ENCODE measurements at regions not wholly inside any gene's neighbourhood (a gene's known extent, or its start where the extent isn't known, plus 50 kb on each side); places are given as distances from the start of the nearest gene placed in this dataset.

- no peak overlapping the region for H3K4me3 Mint-ChIP-seq
- CTCF ChIA-PET, result no interaction called here
Observed at GRCh38 chr5:104361932-104362331, 799.3 kb upstream of the NUDT12 start.

DNA sequence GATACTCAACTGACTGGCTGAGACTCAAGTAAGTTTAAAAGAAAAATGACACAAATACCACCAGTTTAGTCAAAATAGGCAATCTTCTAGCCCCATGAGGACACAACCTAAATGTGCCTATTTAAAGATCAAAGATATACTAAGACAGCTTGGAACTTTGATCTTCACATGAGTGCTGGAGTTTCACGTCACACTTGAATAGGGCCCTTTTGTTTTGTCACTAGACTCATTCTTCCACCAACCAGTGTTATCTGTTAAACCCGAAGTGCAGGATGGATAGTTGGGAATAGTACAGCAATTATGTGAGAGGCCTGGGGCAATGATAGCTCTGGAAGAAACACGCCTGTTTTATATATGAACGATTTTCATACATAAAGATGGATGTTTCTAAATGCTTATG, 792.8 kb upstream of the NUDT12 start:
- no peak overlapping the region for H3K4me3 ChIP-seq (ENCODE audit: control extremely low read depth in 1 of 5, extremely low read depth in 1 of 5, insufficient read depth in 1 of 5, low read depth in 2 of 5, low read length in 4 of 5)
- no peaks in the 10 kb centered on the region for H3K4me1 ChIP-seq (ENCODE audit: control insufficient read depth in 2 of 2, insufficient read depth in 2 of 2, low read length in 2 of 2)
- intact Hi-C loops (cut with micrococcal nuclease), result no loop called here
- no peak overlapping the region for H3K27ac ChIP-seq (ENCODE audit: low read length in 2 of 2)
- H2AFZ ChIP-seq (ENCODE audit: insufficient read depth, low read depth, low read length, poor library complexity, severe bottlenecking), result no peak overlapping the region
- WGBS (ENCODE audit: insufficient coverage), result no CpG with 5 or more reads among the region's 4 CpGs
- no peak overlapping the region for H3K27ac Mint-ChIP-seq
- H3K4me2 ChIP-seq (replicated peaks; ENCODE audit: low read depth, low read length, poor library complexity, severe bottlenecking), result no peak overlapping the region
- no peak overlapping the region for H3K4me3 Mint-ChIP-seq
- no peaks in the 10 kb centered on the region for H3K9me3 Mint-ChIP-seq (ENCODE audit: insufficient read depth)
- no peak for ATAC-seq (ENCODE audit: low read depth)
- no peak for TF ChIP-seq EZH2 (IDR thresholded peaks at IDR 0.05; ENCODE audit: borderline replicate concordance, insufficient read depth, low read depth, low read length, poor library complexity, severe bottlenecking)
- no peak for TF ChIP-seq CTCF (IDR thresholded peaks at IDR 0.05)
- ChIA-PET CTCF (no interaction called here), POLR2A (no interaction called here)
- no peaks in the 10 kb centered on the region for H3K27me3 ChIP-seq (replicated peaks in 1 of 4; ENCODE audit: control extremely low read depth in 1 of 4, control insufficient read depth in 3 of 4, insufficient read depth in 4 of 4, low read length in 3 of 4)
- no peaks in the 10 kb centered on the region for H3K9me3 ChIP-seq (ENCODE audit: control extremely low read depth in 1 of 3, control insufficient read depth in 2 of 3, insufficient read depth in 1 of 3, low read length in 2 of 3)
- H4K20me1 ChIP-seq (ENCODE audit: control insufficient read depth, insufficient read depth, low read length, poor library complexity, severe bottlenecking), result no peaks in the 10 kb centered on the region
- H3K79me2 ChIP-seq (ENCODE audit: control insufficient read depth, insufficient read depth, low read length), result no peaks in the 10 kb centered on the region
- DNase-seq, result no peak
- H3K27me3 Mint-ChIP-seq, result no peaks in the 10 kb centered on the region
- no peaks in the 10 kb centered on the region for H3K36me3 ChIP-seq (replicated peaks in 1 of 2; ENCODE audit: control extremely low read depth in 1 of 2, control insufficient read depth in 1 of 2, extremely low read depth in 1 of 2, insufficient read depth in 2 of 2, low read length in 1 of 2)
- no peak overlapping the region for H3K9ac ChIP-seq (ENCODE audit: low read length)
- no peaks in the 10 kb centered on the region for H3K4me1 Mint-ChIP-seq

More at GRCh38 chr5:104361932-104362331, 799.3 kb upstream of the NUDT12 start:
- WGBS (ENCODE audit: insufficient coverage), result 79% methylated on average over 2 of the region's 5 CpGs
- Histone ChIP-seq H3K4me1 (ENCODE audit: control insufficient read depth in 2 of 2, insufficient read depth in 2 of 2, low read length in 2 of 2) (no peaks in the 10 kb centered on the region), H3K9me3 (ENCODE audit: control extremely low read depth in 1 of 3, control insufficient read depth in 2 of 3, insufficient read depth in 1 of 3, low read length in 2 of 3) (no peaks in the 10 kb centered on the region), H3K79me2 (ENCODE audit: control insufficient read depth, insufficient read depth, low read length) (no peaks in the 10 kb centered on the region), H2AFZ (ENCODE audit: insufficient read depth, low read depth, low read length, poor library complexity, severe bottlenecking) (no peak overlapping the region), H3K27ac (ENCODE audit: low read length in 2 of 2) (no peak overlapping the region), H3K36me3 (replicated peaks in 1 of 2; ENCODE audit: control extremely low read depth in 1 of 2, control insufficient read depth in 1 of 2, extremely low read depth in 1 of 2, insufficient read depth in 2 of 2, low read length in 1 of 2) (no peaks in the 10 kb centered on the region), H3K4me3 (ENCODE audit: control extremely low read depth in 1 of 5, extremely low read depth in 1 of 5, insufficient read depth in 1 of 5, low read depth in 2 of 5, low read length in 4 of 5) (no peak overlapping the region), H3K9ac (ENCODE audit: low read length) (no peak overlapping the region), H4K20me1 (ENCODE audit: control insufficient read depth, insufficient read depth, low read length, poor library complexity, severe bottlenecking) (no peaks in the 10 kb centered on the region), H3K27me3 (replicated peaks in 1 of 4; ENCODE audit: control extremely low read depth in 1 of 4, control insufficient read depth in 3 of 4, insufficient read depth in 4 of 4, low read length in 3 of 4) (no peaks in the 10 kb centered on the region), H3K4me2 (replicated peaks; ENCODE audit: low read depth, low read length, poor library complexity, severe bottlenecking) (no peak overlapping the region)
- ATAC-seq (ENCODE audit: low read depth) (no peak), DNase-seq (no peak)
- no peaks in the 10 kb centered on the region for H3K4me1 Mint-ChIP-seq
- intact Hi-C loops (cut with micrococcal nuclease), result no loop called here
- no peaks in the 10 kb centered on the region for H3K27me3 Mint-ChIP-seq
- no peaks in the 10 kb centered on the region for H3K9me3 Mint-ChIP-seq (ENCODE audit: insufficient read depth)
- no peak for TF ChIP-seq CTCF (IDR thresholded peaks at IDR 0.05)
- TF ChIP-seq EZH2 (IDR thresholded peaks at IDR 0.05; ENCODE audit: borderline replicate concordance, insufficient read depth, low read depth, low read length, poor library complexity, severe bottlenecking), result no peak
- no peak overlapping the region for H3K27ac Mint-ChIP-seq
- POLR2A ChIA-PET, result no interaction called here
